ENCODE measurements at regions not wholly inside any gene's neighbourhood (a gene's known extent, or its start where the extent isn't known, plus 50 kb on each side); places are given as distances from the start of the nearest gene placed in this dataset.

GRCh38 chr4:12105519-12105918 is 676.8 kb upstream of the HS3ST1 start:
- TF ChIP-seq YY1 (IDR thresholded peaks at IDR 0.05; ENCODE audit: insufficient read depth, insufficient read length), result no peak
- TF ChIP-seq SUZ12 (IDR thresholded peaks at IDR 0.05; ENCODE audit: extremely low read depth, insufficient read depth, insufficient read length), result no peak
- TF ChIP-seq ZNF274 (IDR thresholded peaks at IDR 0.05; ENCODE audit: low read depth, low read length), result no peak

Data from NT2/D1 (cell line).